ENCODE measurements at regions not wholly inside any gene's neighbourhood (a gene's known extent, or its start where the extent isn't known, plus 50 kb on each side); places are given as distances from the start of the nearest gene placed in this dataset.

- no peaks in the 10 kb centered on the region for H4K20me1 ChIP-seq (ENCODE audit: control insufficient read depth, insufficient read depth, insufficient read length)
- Mint-ChIP-seq H3K36me3 (ENCODE audit: insufficient read depth in 1 of 3, low read depth in 3 of 3) (no peaks in the 10 kb centered on the region), H3K4me1 (peaks cover 11 to 15% of the 10 kb centered on the region in 2 experiments), H3K9me3 (no peaks in the 10 kb centered on the region), H3K4me3 (no peak overlapping the region), H3K27me3 (ENCODE audit: low read depth) (no peaks in the 10 kb centered on the region), H3K27ac (no peak overlapping the region; a peak in 1 of 7 replicates)
- H3K79me1 ChIP-seq (ENCODE audit: insufficient read depth, low read depth, low read length, poor library complexity, severe bottlenecking) = no peaks in the 10 kb centered on the region
- no peak overlapping the region for H4K8ac ChIP-seq (replicated peaks; ENCODE audit: insufficient read length, low read depth, low read length)
- no peak overlapping the region for H2BK20ac ChIP-seq (ENCODE audit: low read depth, low read length, poor library complexity, severe bottlenecking)
- no peak for DNase-seq
- no peaks in the 10 kb centered on the region for H3K9me3 ChIP-seq (ENCODE audit: control insufficient read depth, low read depth, low read length)
- H3K23me2 ChIP-seq (ENCODE audit: insufficient read length, low read depth, low read length, poor library complexity, severe bottlenecking) = no peaks in the 10 kb centered on the region
- TF ChIP-seq CTCF (conservative IDR thresholded peaks at IDR 0.05) = no peak
- H3K9ac ChIP-seq (ENCODE audit: extremely low read depth, insufficient read length, low read length) = no peak overlapping the region
- no peak overlapping the region for H2BK15ac ChIP-seq (ENCODE audit: low read depth, low read length)
- no peak overlapping the region for H3K18ac ChIP-seq (ENCODE audit: insufficient read length, low read depth, low read length)
- no CpG with 5 or more reads among the region's 1 CpG for WGBS (ENCODE audit: extremely low coverage, insufficient read length, low lambda C conversion rate)
- no peak overlapping the region for H3K4ac ChIP-seq (ENCODE audit: low read depth, low read length)
- H3K4me1 ChIP-seq (ENCODE audit: insufficient read depth, low read length) = no peaks in the 10 kb centered on the region; the same call in 1 of the 2 replicates
- no peaks in the 10 kb centered on the region for H3K27me3 ChIP-seq (ENCODE audit: insufficient read depth, low read length)
- H2AK5ac ChIP-seq (ENCODE audit: insufficient read length, low read length) = no peak overlapping the region
- no peak overlapping the region for H2BK12ac ChIP-seq (ENCODE audit: insufficient read length, low read depth, low read length)
- H3K23ac ChIP-seq (ENCODE audit: insufficient read length, low read depth, low read length) = no peak overlapping the region
- no peak overlapping the region for H3K27ac ChIP-seq (ENCODE audit: insufficient read length, low read depth, low read length)
- H3K4me2 ChIP-seq (ENCODE audit: insufficient read depth, insufficient read length, low read length) = no peak overlapping the region
- no peaks in the 10 kb centered on the region for H3K79me2 ChIP-seq (ENCODE audit: insufficient read depth, low read length)
- no peak overlapping the region for H4K91ac ChIP-seq (ENCODE audit: insufficient read length, low read depth, low read length)
- no peak overlapping the region for H2BK5ac ChIP-seq (ENCODE audit: insufficient read length, low read length)
- H2AFZ ChIP-seq (ENCODE audit: low read length) = no peak overlapping the region
- H3K56ac ChIP-seq (ENCODE audit: insufficient read length, low read depth, low read length) = no peak overlapping the region
- no peak overlapping the region for H3K14ac ChIP-seq (ENCODE audit: insufficient read depth, low read length)
- no peak overlapping the region for H3T11ph ChIP-seq (ENCODE audit: low read length)
- no peak overlapping the region for H2BK120ac ChIP-seq (ENCODE audit: low read depth, low read length, poor library complexity, severe bottlenecking)
- H4K5ac ChIP-seq (ENCODE audit: insufficient read length, low read depth, low read length) = no peak overlapping the region
Observed at GRCh38 chr4:23269566-23269965, 576.8 kb downstream of the GBA3 start.
